ENCODE measurements at regions not wholly inside any gene's neighbourhood (a gene's known extent, or its start where the extent isn't known, plus 50 kb on each side); places are given as distances from the start of the nearest gene placed in this dataset.

- no peak for DNase-seq (ENCODE audit: low read depth, low spot score)
- no peaks in the 10 kb centered on the region for H3K27me3 Mint-ChIP-seq (ENCODE audit: low read depth)
- no peaks in the 10 kb centered on the region for H3K4me1 Mint-ChIP-seq
- no peaks in the 10 kb centered on the region for H3K36me3 Mint-ChIP-seq (ENCODE audit: low read depth)
- no peak overlapping the region for H3K27ac Mint-ChIP-seq (ENCODE audit: unreplicated experiment)
- no peaks in the 10 kb centered on the region for H3K9me3 Mint-ChIP-seq
- no peak overlapping the region for H3K4me3 Mint-ChIP-seq
- no peak for TF ChIP-seq CTCF (conservative IDR thresholded peaks at IDR 0.05)
Observed at GRCh38 chr5:79850941-79851340, 140.1 kb downstream of the MTX3 start.

- H3K4me1 Mint-ChIP-seq: peaks cover 6% of the 10 kb centered on the region
- no peak overlapping the region for H3K4me3 Mint-ChIP-seq
- H3K9me3 Mint-ChIP-seq: no peaks in the 10 kb centered on the region
- H3K27ac Mint-ChIP-seq (ENCODE audit: unreplicated experiment): no peak overlapping the region
- DNase-seq (ENCODE audit: low read depth, low spot score): no peak
- H3K27me3 Mint-ChIP-seq (ENCODE audit: low read depth): no peaks in the 10 kb centered on the region
- TF ChIP-seq CTCF (conservative IDR thresholded peaks at IDR 0.05): no peak
- H3K36me3 Mint-ChIP-seq (ENCODE audit: low read depth): no peaks in the 10 kb centered on the region
Observed at GRCh38 chr5:79850316-79850822, 140.7 kb downstream of the MTX3 start.

GRCh38 chr5:79849486-79850315 is 141.4 kb downstream of the MTX3 start:
- DNase-seq (ENCODE audit: low read depth, low spot score): no peak
- Mint-ChIP-seq H3K27ac (ENCODE audit: unreplicated experiment) (no peak overlapping the region), H3K9me3 (no peaks in the 10 kb centered on the region), H3K27me3 (ENCODE audit: low read depth) (no peaks in the 10 kb centered on the region), H3K36me3 (ENCODE audit: low read depth) (no peaks in the 10 kb centered on the region), H3K4me1 (peaks cover 10% of the 10 kb centered on the region), H3K4me3 (no peak overlapping the region)
- no peak for TF ChIP-seq CTCF (conservative IDR thresholded peaks at IDR 0.05)

All from neural crest cell (in vitro differentiated cells).